HG02981 (cell line): ENCODE measurements at regions not wholly inside any gene's neighbourhood (a gene's known extent, or its start where the extent isn't known, plus 50 kb on each side); places are given as distances from the start of the nearest gene placed in this dataset.
"Not testable (repeated sequence)": the region's sequence is repeated elsewhere in the genome, so short reads cannot be mapped to it uniquely, and the experiment has no call there.

Experiments used
- ATAC-seq: cut with Tn5 transposase; IDR thresholded peaks from one replicate; pipeline ENCODE4 v1.9.1; 2021; ENCODE audit warnings: mild to moderate bottlenecking, moderate library complexity; ENCODE audit not compliant: unreplicated experiment

- no peak for ATAC-seq
These were observed 791.9 kb upstream of the CDH6 start for GRCh38 chr5:30401479-30402058.

GRCh38 chr5:30398423-30398822 lies 795.1 kb upstream of the CDH6 start:
- no peak for ATAC-seq

GRCh38 chr5:30392897-30393296 lies 800.6 kb upstream of the CDH6 start:
- no peak for ATAC-seq

- no peak for ATAC-seq
These were observed 803.4 kb upstream of the CDH6 start for GRCh38 chr5:30390095-30390494.

GRCh38 chr5:30387974-30388632 lies 805.4 kb upstream of the CDH6 start:
- ATAC-seq: no peak

GRCh38 chr5:30385754-30386153 lies 807.7 kb upstream of the CDH6 start:
- ATAC-seq: no peak

GRCh38 chr5:30384171-30384570 lies 809.3 kb upstream of the CDH6 start:
- no peak for ATAC-seq

GRCh38 chr5:30380228-30380627 lies 813.3 kb upstream of the CDH6 start:
- ATAC-seq: no peak

GRCh38 chr5:30376848-30377247 lies 816.6 kb upstream of the CDH6 start:
- ATAC-seq: no peak

GRCh38 chr5:30368064-30368463 lies 825.4 kb upstream of the CDH6 start:
- ATAC-seq: no peak

- ATAC-seq: not testable (repeated sequence)
These were observed 828.5 kb upstream of the CDH6 start for GRCh38 chr5:30365031-30365430.

- ATAC-seq: no peak
These were observed 836.1 kb upstream of the CDH6 start for GRCh38 chr5:30357371-30357770.

- no peak for ATAC-seq
These were observed 837.8 kb upstream of the CDH6 start for GRCh38 chr5:30355675-30356074.

- no peak for ATAC-seq
These were observed 845.6 kb upstream of the CDH6 start for GRCh38 chr5:30347858-30348257.

- not testable (repeated sequence) for ATAC-seq
These were observed 847.7 kb upstream of the CDH6 start for GRCh38 chr5:30345539-30346345.

GRCh38 chr5:30343707-30344106 lies 849.8 kb upstream of the CDH6 start:
- ATAC-seq: no peak

- no peak for ATAC-seq
These were observed 852.0 kb upstream of the CDH6 start for GRCh38 chr5:30341466-30341865.

GRCh38 chr5:30337084-30337573 lies 856.4 kb upstream of the CDH6 start:
- no peak for ATAC-seq

- ATAC-seq: no peak
These were observed 862.0 kb upstream of the CDH6 start for GRCh38 chr5:30331534-30331933.

- ATAC-seq: no peak
These were observed 867.7 kb upstream of the CDH6 start for GRCh38 chr5:30325795-30326194.

GRCh38 chr5:30324083-30324482 lies 869.4 kb upstream of the CDH6 start:
- ATAC-seq: no peak

- no peak for ATAC-seq
These were observed 905.6 kb upstream of the CDH6 start for GRCh38 chr5:30287890-30288289.
